Endothelial cell of umbilical vein (primary cell): ENCODE measurements at regions not wholly inside any gene's neighbourhood (a gene's known extent, or its start where the extent isn't known, plus 50 kb on each side); places are given as distances from the start of the nearest gene placed in this dataset.

Source experiments
- BruUV-seq: library from RNA; stranded (reverse); fragments of 400-500 nt; replicated peaks from 2 replicates; lab custom pipeline; 2021; lab: Mats Ljungman, UMichigan
- CTCF ChIA-PET: fragments of 300-600, 350-600 bp; sonication (Branson Sonifier 250); formaldehyde crosslinking; loops from one replicate; lab custom pipeline; 2021; ENCODE audit warnings: antibody characterized with exemption, inconsistent platforms; lab: Charles Lee
- POLR2A ChIA-PET: fragments of 300-600, 350-600 bp; sonication (Branson Sonifier 250); formaldehyde crosslinking; loops from one replicate; lab custom pipeline; 2021; ENCODE audit warnings: antibody characterized with exemption, inconsistent platforms; lab: Charles Lee
- DNase-seq: peaks from one replicate; pipeline ENCODE4 v3.0.0-alpha.2; 2011; ENCODE audit warnings: low read depth, low spot score
- FAIRE-seq: peaks from 2 replicates; lab custom pipeline; 2011; peaks lifted over from hg19 to GRCh38; lab: Jason Lieb, UNC
- H2AFZ ChIP-seq: 2 replicates; pipeline ENCODE4 v1.6.0; 2012; ENCODE audit warnings: low read depth, low read length, control low read depth, inconsistent platforms
- H3K27ac ChIP-seq: 2 replicates; pipeline ENCODE4 v1.5.1; 2011; ENCODE audit warnings: low read depth, mild to moderate bottlenecking, control low read depth, low read length, moderate library complexity; ENCODE audit not compliant: insufficient read depth
- H3K27me3 ChIP-seq, 2 experiments: 2 replicates each; pipeline versions ENCODE4 v1.6.0 to v1.6.1; 2011; ENCODE audit warnings: low read length in 2 of 2, mixed read lengths in 1 of 2; ENCODE audit not compliant: control insufficient read depth in 2 of 2, insufficient read depth in 2 of 2
- H3K36me3 ChIP-seq, 2 experiments: 2 replicates in 1 of 2; 3 replicates in 1 of 2; pipeline ENCODE4 v1.5.1; 2011; ENCODE audit warnings: low read length in 2 of 2, mild to moderate bottlenecking in 1 of 2, moderate library complexity in 1 of 2; ENCODE audit not compliant: control insufficient read depth in 2 of 2, insufficient read depth in 2 of 2; ENCODE audit errors: extremely low read depth in 1 of 2
- H3K4me1 ChIP-seq: 3 replicates; pipeline ENCODE4 v1.5.1; 2011; ENCODE audit warnings: mild to moderate bottlenecking, low read length; ENCODE audit not compliant: control insufficient read depth, insufficient read depth; ENCODE audit errors: extremely low read depth
- H3K4me2 ChIP-seq: 2 replicates; pipeline ENCODE4 v1.6.1; 2011; ENCODE audit warnings: low read length, control low read depth, mixed read lengths; ENCODE audit not compliant: insufficient read depth
- H3K4me3 ChIP-seq, 3 experiments: fragments of 200-600 bp in 1 of 3; sonication (generic), shearing (Covaris generic) in 1 of 3; replicated peaks in 1 of 3; 2 replicates each; pipeline ENCODE4 v1.5.1; 2011 to 2016; ENCODE audit warnings: control low read depth in 3 of 3, low read length in 3 of 3, mild to moderate bottlenecking in 2 of 3, inconsistent platforms in 1 of 3, low read depth in 1 of 3, moderate library complexity in 1 of 3; ENCODE audit not compliant: insufficient read depth in 1 of 3
- H3K79me2 ChIP-seq: 2 replicates; pipeline ENCODE4 v1.6.0; 2012; ENCODE audit warnings: low read length, inconsistent platforms; ENCODE audit not compliant: control insufficient read depth, insufficient read depth
- H3K9ac ChIP-seq: replicated peaks from 2 replicates; pipeline ENCODE3; 2011; ENCODE audit warnings: low read length, control low read depth; ENCODE audit not compliant: insufficient read depth; ENCODE audit errors: extremely low read depth
- H3K9me1 ChIP-seq: replicated peaks from 3 replicates; pipeline ENCODE4 v1.6.0; 2011; ENCODE audit warnings: mild to moderate bottlenecking, low read length; ENCODE audit not compliant: control insufficient read depth, insufficient read depth; ENCODE audit errors: extremely low read depth
- H3K9me3 ChIP-seq: replicated peaks from 2 replicates; pipeline ENCODE4 v1.5.1; 2012; ENCODE audit warnings: low read length, inconsistent platforms; ENCODE audit not compliant: control insufficient read depth, insufficient read depth
- H4K20me1 ChIP-seq: replicated peaks from 2 replicates; pipeline ENCODE3; 2011; ENCODE audit warnings: mild to moderate bottlenecking, low read length; ENCODE audit not compliant: control insufficient read depth, insufficient read depth; ENCODE audit errors: extremely low read depth
- EZH2 ChIP-seq: IDR thresholded peaks from 2 replicates; pipeline ENCODE4 v1.6.1; 2012; ENCODE audit warnings: borderline replicate concordance, low read depth, mild to moderate bottlenecking, moderate library complexity, low read length, inconsistent platforms; ENCODE audit not compliant: severe bottlenecking
- FOS ChIP-seq: IDR thresholded peaks from 2 replicates; pipeline ENCODE4 v1.6.1; 2011; ENCODE audit warnings: mild to moderate bottlenecking, low read length, moderate library complexity, borderline replicate concordance; ENCODE audit not compliant: insufficient read depth
- GATA2 ChIP-seq: IDR thresholded peaks from 2 replicates; pipeline ENCODE4 v1.7.0; 2011; ENCODE audit warnings: low read depth, mild to moderate bottlenecking, moderate library complexity, mixed read lengths, low read length; ENCODE audit not compliant: insufficient read length, insufficient read depth
- JUN ChIP-seq: IDR thresholded peaks from 2 replicates; pipeline ENCODE4 v1.6.1; 2011; ENCODE audit warnings: borderline replicate concordance, low read depth; ENCODE audit not compliant: insufficient read length, insufficient read depth
- MYC ChIP-seq: IDR thresholded peaks from one replicate; pipeline ENCODE4 v1.6.1; 2011; ENCODE audit warnings: mild to moderate bottlenecking, low read depth, low read length
- POLR2A ChIP-seq: IDR thresholded peaks from 2 replicates; pipeline ENCODE4 v1.6.1; 2012; ENCODE audit warnings: low read depth, mild to moderate bottlenecking, control low read depth, low read length
- POLR2AphosphoS5 ChIP-seq: IDR thresholded peaks from 2 replicates; pipeline ENCODE4 v1.6.1; 2012; ENCODE audit warnings: low read depth, mild to moderate bottlenecking, control low read depth, low read length, moderate library complexity; ENCODE audit not compliant: insufficient read depth
- dilution Hi-C: fragments of 300-500 bp; cut with MboI; formaldehyde crosslinking; loops from one replicate; pipeline ENCODE4 v1.15.0; 2019; ENCODE audit warnings: low sequenced_read_pairs; ENCODE audit not compliant: extremely low pct_ligation_motif_present
- intact Hi-C: fragments of 100-400 bp; cut with micrococcal nuclease; formaldehyde crosslinking; loops from one replicate; pipeline ENCODE4 v1.10.0; 2022
- TF ChIP-seq, protein P1 (sequence below): IDR thresholded peaks from 2 replicates; pipeline ENCODE4 v1.6.1; 2011; ENCODE audit not compliant: insufficient read depth, insufficient read length
- TF ChIP-seq, protein P2 (sequence below), 2 donors: IDR thresholded peaks; 1 replicate in 1 of 2; 2 replicates in 1 of 2; pipeline ENCODE4 v1.5.1; 2011; ENCODE audit warnings: low read length in 2 of 2, mild to moderate bottlenecking in 2 of 2, moderate library complexity in 2 of 2, control low read depth in 1 of 2, inconsistent platforms in 1 of 2, low read depth in 1 of 2; ENCODE audit not compliant: insufficient read depth in 1 of 2; ENCODE audit errors: extremely low read depth in 1 of 2

DNA sequence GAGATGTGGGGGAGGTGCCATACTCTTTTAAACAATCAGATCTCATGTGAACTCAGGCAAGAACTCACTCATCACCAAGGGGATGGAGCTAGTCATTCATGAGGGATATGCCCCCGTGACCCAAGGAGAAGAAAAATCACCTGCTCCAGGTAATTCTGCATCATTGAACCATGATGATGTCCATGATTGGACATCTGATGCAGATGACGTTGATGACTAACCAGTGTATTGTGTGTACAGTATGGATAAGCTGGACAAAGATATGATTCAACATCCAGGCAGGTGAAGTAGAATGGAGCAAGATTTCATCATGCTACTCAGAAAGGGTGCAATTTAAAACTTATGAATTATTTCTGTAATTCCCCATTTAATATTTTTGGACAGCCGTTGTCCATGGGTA is 286.4 kb upstream of the SMIM31 start:
- Histone ChIP-seq H3K27ac (no peak overlapping the region), H3K9me1 (no peaks in the 10 kb centered on the region), H4K20me1 (no peaks in the 10 kb centered on the region), H3K4me1 (no peaks in the 10 kb centered on the region), H3K27me3 (no peaks in the 10 kb centered on the region), H3K9me3 (peaks cover 4% of the 10 kb centered on the region), H3K36me3 (no peaks in the 10 kb centered on the region), H3K4me3 (no peak overlapping the region), H3K79me2 (no peaks in the 10 kb centered on the region), H2AFZ (no peak overlapping the region), H3K4me2 (no peak overlapping the region), H3K9ac (no peak overlapping the region)
- intact Hi-C loops: no loop called here
- FAIRE-seq (no peak), DNase-seq (no peak)
- BruUV-seq: no TSS peak
- POLR2A ChIA-PET: no interaction called here
- dilution Hi-C loops: no loop called here
- CTCF ChIA-PET: no interaction called here
- no peak for TF ChIP-seq GATA2
- TF ChIP-seq FOS: no peak
- TF ChIP-seq, protein P1, sequence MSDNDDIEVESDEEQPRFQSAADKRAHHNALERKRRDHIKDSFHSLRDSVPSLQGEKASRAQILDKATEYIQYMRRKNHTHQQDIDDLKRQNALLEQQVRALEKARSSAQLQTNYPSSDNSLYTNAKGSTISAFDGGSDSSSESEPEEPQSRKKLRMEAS: no peak
- TF ChIP-seq EZH2: no peak
- no peak for TF ChIP-seq MYC
- no peak for TF ChIP-seq POLR2AphosphoS5
- TF ChIP-seq, protein P2, sequence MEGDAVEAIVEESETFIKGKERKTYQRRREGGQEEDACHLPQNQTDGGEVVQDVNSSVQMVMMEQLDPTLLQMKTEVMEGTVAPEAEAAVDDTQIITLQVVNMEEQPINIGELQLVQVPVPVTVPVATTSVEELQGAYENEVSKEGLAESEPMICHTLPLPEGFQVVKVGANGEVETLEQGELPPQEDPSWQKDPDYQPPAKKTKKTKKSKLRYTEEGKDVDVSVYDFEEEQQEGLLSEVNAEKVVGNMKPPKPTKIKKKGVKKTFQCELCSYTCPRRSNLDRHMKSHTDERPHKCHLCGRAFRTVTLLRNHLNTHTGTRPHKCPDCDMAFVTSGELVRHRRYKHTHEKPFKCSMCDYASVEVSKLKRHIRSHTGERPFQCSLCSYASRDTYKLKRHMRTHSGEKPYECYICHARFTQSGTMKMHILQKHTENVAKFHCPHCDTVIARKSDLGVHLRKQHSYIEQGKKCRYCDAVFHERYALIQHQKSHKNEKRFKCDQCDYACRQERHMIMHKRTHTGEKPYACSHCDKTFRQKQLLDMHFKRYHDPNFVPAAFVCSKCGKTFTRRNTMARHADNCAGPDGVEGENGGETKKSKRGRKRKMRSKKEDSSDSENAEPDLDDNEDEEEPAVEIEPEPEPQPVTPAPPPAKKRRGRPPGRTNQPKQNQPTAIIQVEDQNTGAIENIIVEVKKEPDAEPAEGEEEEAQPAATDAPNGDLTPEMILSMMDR (IDR thresholded peaks at IDR 0.05; ENCODE audit: extremely low read depth in 1 of 2, insufficient read depth in 1 of 2, low read depth in 1 of 2, low read length in 2 of 2): no peak
- no peak for TF ChIP-seq JUN
- no peak for TF ChIP-seq POLR2A
